ENCODE measurements at regions not wholly inside any gene's neighbourhood (a gene's known extent, or its start where the extent isn't known, plus 50 kb on each side); places are given as distances from the start of the nearest gene placed in this dataset.

GRCh38 chr3:72310419-72311380, 525.8 kb upstream of the PROK2 start:
- DNase-seq (ENCODE audit: low read depth): peak; percentile 91
- TF ChIP-seq CTCF (IDR thresholded peaks at IDR 0.05; ENCODE audit: insufficient read depth, low read depth, low read length, missing control alignments): peak; percentile 12
- H3K4me3 ChIP-seq (ENCODE audit: low read depth, low read length): no peak overlapping the region; the same call in 1 of the 2 replicates

GRCh38 chr3:72309661-72310418, 524.9 kb upstream of the PROK2 start:
- no peak for TF ChIP-seq CTCF (IDR thresholded peaks at IDR 0.05; ENCODE audit: insufficient read depth, low read depth, low read length, missing control alignments)
- H3K4me3 ChIP-seq (ENCODE audit: low read depth, low read length): no peak overlapping the region
- DNase-seq (ENCODE audit: low read depth): no peak

- no peak for DNase-seq (ENCODE audit: low read depth)
- TF ChIP-seq CTCF (IDR thresholded peaks at IDR 0.05; ENCODE audit: insufficient read depth, low read depth, low read length, missing control alignments): no peak
- H3K4me3 ChIP-seq (ENCODE audit: low read depth, low read length): no peak overlapping the region
Measured at GRCh38 chr3:72308641-72309040, 523.7 kb upstream of the PROK2 start.

GRCh38 chr3:72307438-72308115, 522.6 kb upstream of the PROK2 start:
- DNase-seq (ENCODE audit: low read depth): no peak
- TF ChIP-seq CTCF (IDR thresholded peaks at IDR 0.05; ENCODE audit: insufficient read depth, low read depth, low read length, missing control alignments): no peak
- no peak overlapping the region for H3K4me3 ChIP-seq (ENCODE audit: low read depth, low read length)

GRCh38 chr3:72306800-72307341, 521.9 kb upstream of the PROK2 start:
- no peak overlapping the region for H3K4me3 ChIP-seq (ENCODE audit: low read depth, low read length)
- DNase-seq (ENCODE audit: low read depth): no peak
- TF ChIP-seq CTCF (IDR thresholded peaks at IDR 0.05; ENCODE audit: insufficient read depth, low read depth, low read length, missing control alignments): no peak

- no peak for TF ChIP-seq CTCF (IDR thresholded peaks at IDR 0.05; ENCODE audit: insufficient read depth, low read depth, low read length, missing control alignments)
- no peak for DNase-seq (ENCODE audit: low read depth)
Measured at GRCh38 chr3:72303926-72304325, 519.0 kb upstream of the PROK2 start.

More at GRCh38 chr3:72303926-72304325, 519.0 kb upstream of the PROK2 start:
- no peak overlapping the region for H3K4me3 ChIP-seq (ENCODE audit: low read depth, low read length)

Data from GM12865 (cell line).